HG03135 (cell line): ENCODE measurements at regions not wholly inside any gene's neighbourhood (a gene's known extent, or its start where the extent isn't known, plus 50 kb on each side); places are given as distances from the start of the nearest gene placed in this dataset.
"Not testable (repeated sequence)": the region's sequence is repeated elsewhere in the genome, so short reads cannot be mapped to it uniquely, and the experiment has no call there.

Experiments used
- ATAC-seq: cut with Tn5 transposase; IDR thresholded peaks from one replicate; pipeline ENCODE4 v1.9.1; 2021; ENCODE audit warnings: mild to moderate bottlenecking, moderate library complexity; ENCODE audit not compliant: unreplicated experiment

GRCh38 chr10:120749072-120749471 lies 102.1 kb upstream of the WDR11 start:
- ATAC-seq: no peak

GRCh38 chr10:120749856-120750566 lies 101.2 kb upstream of the WDR11 start:
- ATAC-seq: no peak

DNA sequence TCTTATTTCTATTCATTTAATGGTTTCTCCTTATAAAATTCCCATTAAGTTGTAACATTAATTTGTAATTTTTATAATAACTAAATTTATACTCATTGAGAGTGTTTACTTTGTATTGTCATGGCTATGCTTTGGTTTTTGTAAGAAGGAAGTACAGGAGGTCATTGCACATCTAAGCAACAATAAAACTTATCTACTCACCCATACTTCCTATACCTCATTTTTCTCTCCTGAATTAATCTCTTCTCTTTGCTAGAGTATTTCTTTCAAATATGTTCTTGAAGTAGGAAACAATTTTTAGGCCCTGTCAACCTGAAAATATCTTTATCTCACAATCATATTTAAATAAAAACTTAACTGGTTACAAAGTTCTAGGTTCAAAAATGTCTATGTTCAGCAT lies 95.4 kb upstream of the WDR11 start:
- ATAC-seq: no peak

GRCh38 chr10:120760253-120760652 lies 90.9 kb upstream of the WDR11 start:
- no peak for ATAC-seq

DNA sequence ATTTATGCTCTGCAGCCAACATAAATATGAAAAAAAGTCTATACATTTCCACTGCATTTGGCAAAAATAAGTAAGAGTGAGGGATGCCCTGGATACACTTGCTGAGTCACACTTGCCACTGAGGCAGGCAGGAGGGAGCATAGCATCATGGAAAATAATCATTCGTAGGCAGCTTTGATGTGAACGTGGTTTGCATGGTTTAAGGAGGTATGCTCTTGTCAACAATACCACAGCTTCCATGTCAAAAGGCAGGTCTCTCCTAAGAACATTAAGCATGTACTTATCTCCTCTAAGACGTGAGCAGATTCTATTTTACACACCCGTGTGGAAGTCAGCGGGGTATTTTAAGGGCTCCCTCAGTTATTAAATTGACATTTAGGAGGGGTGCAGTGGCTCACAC lies 89.2 kb upstream of the WDR11 start:
- no peak for ATAC-seq

GRCh38 chr10:120765226-120765803 lies 85.8 kb upstream of the WDR11 start:
- ATAC-seq: no peak

GRCh38 chr10:120768227-120768626 lies 82.9 kb upstream of the WDR11 start:
- ATAC-seq: no peak

- no peak for ATAC-seq
Observed at GRCh38 chr10:120770496-120770895, 80.7 kb upstream of the WDR11 start.

- no peak for ATAC-seq
Observed at GRCh38 chr10:120776442-120776841, 74.7 kb upstream of the WDR11 start.

DNA sequence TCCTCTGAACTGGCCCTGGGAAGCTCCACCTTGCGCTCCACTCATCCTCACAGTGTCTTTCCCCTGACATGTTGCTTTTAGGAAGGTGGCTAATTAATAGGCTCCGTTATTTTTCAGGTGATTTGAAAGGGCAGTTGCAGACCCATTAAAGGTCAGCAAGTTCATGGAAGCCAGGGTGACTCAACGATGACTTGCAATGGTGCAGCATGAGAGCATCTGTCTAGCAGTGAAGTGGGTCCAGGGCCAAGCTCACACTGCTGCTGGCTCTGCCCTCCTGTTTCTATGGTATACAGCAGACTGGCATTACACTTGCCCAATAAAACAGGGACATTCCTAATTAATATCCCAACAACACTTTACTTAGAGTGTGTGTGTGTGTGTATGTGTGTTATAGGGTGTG lies 68.8 kb upstream of the WDR11 start:
- ATAC-seq: no peak

DNA sequence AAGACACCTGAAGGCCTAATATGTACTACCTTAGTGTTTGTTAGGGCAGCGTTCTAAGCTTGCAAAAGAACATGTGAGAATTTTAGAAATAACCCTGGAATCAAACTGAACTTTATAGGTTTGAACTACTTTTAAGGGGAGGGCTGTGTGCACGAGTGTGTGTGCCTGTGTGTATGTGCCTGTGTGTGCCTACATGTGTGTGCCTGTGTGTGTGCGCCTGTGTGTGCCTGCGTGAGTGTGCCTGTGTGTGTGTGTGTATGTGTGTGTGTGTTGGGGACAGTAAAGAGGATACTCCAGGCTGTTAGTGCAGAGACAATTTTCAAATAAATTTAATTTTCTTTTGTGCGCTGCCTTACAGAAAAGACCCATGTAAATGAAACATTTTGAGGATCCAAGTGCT lies 68.1 kb upstream of the WDR11 start:
- no peak for ATAC-seq

DNA sequence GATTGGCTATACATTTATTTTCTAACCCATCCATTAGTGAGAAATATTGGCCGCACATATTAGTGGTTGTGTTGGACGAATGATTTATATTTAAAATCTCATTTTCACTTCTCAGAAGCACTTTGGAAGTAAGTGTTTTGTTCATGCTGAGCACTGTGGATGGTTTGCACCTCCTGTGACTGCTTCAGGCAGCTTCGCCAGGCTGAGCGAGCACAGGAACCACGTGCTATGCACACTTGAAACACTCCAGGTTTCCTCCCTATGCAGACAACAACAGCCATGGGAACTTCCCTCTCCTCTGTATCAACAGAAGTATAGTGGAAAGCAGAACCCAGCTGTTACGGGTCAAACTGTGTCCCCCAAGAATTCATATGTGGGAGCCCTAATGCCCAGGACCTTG lies 67.3 kb upstream of the WDR11 start:
- ATAC-seq: no peak

- no peak for ATAC-seq
Observed at GRCh38 chr10:120788771-120789170, 62.4 kb upstream of the WDR11 start.

DNA sequence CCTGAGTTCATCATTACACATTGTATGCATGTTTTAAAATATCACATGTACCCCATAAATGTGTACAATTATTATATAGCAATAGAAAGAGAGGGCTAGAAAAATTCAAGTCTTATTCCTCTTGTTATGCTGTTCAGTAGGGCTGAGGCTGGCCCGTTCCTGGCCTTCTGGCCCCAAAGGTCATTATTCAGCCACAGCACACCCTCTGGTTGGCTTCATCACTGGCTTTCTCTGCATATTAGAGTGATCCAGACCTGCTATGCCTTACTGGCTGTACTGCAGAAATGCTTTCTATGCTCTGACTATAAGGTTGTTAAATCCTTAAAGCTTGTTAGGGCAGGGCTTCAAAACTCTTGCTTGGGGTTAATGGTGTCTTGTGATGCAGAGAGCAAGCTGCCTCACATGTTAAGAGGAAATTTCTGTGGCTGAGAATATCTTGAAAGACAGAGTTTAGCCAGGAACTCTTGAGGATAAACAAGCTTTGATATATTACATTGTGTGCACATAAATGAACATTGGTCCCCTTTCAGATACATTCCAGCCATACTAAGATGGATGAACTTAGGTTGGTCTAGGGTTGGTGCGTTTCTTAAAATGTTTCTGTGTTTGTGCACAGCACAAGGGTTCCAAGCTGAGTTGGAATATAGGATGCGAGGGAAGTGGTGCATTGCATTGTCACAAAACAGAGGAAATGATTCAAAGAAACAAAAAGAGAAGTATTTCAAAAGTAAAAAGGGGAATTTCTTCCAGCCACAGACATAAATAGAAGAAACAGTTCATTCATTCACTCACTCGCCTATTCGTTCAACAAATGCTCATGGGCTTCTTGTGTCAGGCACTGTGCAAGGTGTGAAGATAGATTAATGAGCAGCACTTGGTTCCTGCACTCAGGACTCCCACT lies 61.6 kb upstream of the WDR11 start:
- no peak for ATAC-seq

DNA sequence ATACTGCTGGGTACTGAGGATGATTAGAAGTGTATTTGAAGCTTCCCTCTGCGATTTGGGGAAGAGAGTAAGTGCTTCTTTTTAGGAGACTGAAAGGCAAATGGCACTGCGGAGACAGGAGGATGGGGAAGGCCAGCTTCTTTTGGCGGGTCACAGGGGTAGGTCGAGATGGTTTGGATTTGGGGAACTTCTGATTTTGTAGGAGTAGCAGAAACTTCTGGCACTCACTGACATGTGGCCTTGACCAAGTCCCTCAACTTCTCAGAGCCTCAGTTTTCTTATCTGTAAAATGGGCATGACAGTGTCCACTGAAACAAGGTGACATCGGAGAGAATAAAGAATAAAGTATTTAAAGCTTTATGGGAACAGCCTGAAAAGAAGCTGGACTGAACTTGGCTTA lies 59.8 kb upstream of the WDR11 start:
- no peak for ATAC-seq

- no peak for ATAC-seq
Observed at GRCh38 chr10:120793088-120793487, 58.1 kb upstream of the WDR11 start.

DNA sequence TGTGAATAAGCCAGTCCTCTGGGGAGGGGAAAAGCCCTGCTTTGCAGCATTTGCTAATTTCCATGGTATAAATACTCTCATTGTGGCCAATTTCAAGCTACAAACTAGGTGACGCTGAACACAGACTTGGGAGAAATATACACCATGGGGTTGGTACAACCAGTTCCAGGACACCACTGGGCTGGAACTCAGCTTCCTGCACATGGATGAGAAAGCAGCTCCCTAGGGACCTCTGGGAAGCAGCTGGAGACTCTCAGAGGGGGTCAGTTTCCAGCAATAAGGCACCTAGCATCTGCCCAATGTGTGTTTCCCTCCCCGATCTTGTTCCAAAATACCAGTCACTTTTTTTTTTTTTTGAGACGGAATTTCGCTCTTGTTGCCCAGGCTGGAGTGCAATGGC lies 56.8 kb upstream of the WDR11 start:
- ATAC-seq: no peak

- not testable (repeated sequence) for ATAC-seq
Observed at GRCh38 chr10:120798276-120798675, 52.9 kb upstream of the WDR11 start.

DNA sequence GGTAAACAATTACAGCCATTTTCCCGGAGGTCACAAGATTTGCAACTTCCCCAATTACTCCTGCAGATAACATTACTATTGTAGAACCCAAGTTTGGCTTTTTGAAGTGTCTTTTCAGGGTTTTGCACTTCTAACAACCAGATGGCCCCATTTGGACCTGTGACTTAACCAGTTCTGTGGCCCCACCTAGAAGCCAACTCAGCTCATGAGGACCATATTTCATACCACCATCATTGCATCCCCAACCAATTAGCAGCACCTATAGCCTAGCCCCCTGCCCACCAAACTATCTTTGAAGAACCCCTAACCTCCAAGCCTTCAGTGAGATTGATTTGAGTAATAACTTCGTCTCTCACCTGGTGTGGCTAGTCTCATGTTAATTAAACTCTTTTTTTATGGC lies 51.3 kb upstream of the WDR11 start:
- ATAC-seq: no peak

- no peak for ATAC-seq
Observed at GRCh38 chr10:120800528-120801323, 50.4 kb upstream of the WDR11 start.
